Testis (tissue), 2 donors: ENCODE measurements at regions not wholly inside any gene's neighbourhood (a gene's known extent, or its start where the extent isn't known, plus 50 kb on each side); places are given as distances from the start of the nearest gene placed in this dataset.

Source experiments
- DNase-seq: peaks from one replicate; pipeline ENCODE4 v3.0.0-alpha.2; 2019
- H3K27ac ChIP-seq, 2 donors: fragments of 200-600 bp; sonication (generic); one replicate each; pipeline ENCODE4 v1.5.1; 2019
- H3K27me3 ChIP-seq: fragments of 200-600 bp; sonication (generic); one replicate; pipeline ENCODE4 v1.5.1; 2019
- H3K36me3 ChIP-seq: fragments of 200-600 bp; sonication (generic); one replicate; pipeline ENCODE4 v1.5.1; 2017; ENCODE audit warnings: low read depth; ENCODE audit errors: missing control alignments
- H3K4me1 ChIP-seq: fragments of 200-600 bp; sonication (generic); one replicate; pipeline ENCODE4 v1.5.1; 2019
- H3K4me3 ChIP-seq, 2 donors: fragments of 200-600 bp; sonication (generic); one replicate each; pipeline ENCODE4 v1.5.1; 2017 to 2019
- H3K9me3 ChIP-seq: fragments of 200-600 bp; sonication (generic); one replicate; pipeline ENCODE4 v1.5.1; 2017
- POLR2A ChIP-seq: fragments of 450-650 bp; IDR thresholded peaks from one replicate; pipeline ENCODE4 v1.6.1; 2017; ENCODE audit warnings: antibody characterized with exemption, mild to moderate bottlenecking, moderate library complexity
- WGBS, 2 donors: methylation state at CpG; one replicate each; pipeline ENCODE4 v1.1.5; 2018; 5-methylcytosine and 5-hydroxymethylcytosine counted together
- intact Hi-C: fragments of 100-400 bp; cut with DNase I; formaldehyde crosslinking; loops from one replicate; pipeline ENCODE4 v1.15.1; 2023; ENCODE audit warnings: low total_unique reads
- TF ChIP-seq, protein P1 (sequence below), 3 experiments: fragments of 450-650 bp in 2 of 3; fragments of 200-600 bp in 1 of 3; sonication (generic) in 1 of 3; IDR thresholded peaks; one replicate each; pipeline ENCODE4 v1.5.1; 2016 to 2019; ENCODE audit warnings: antibody characterized with exemption in 3 of 3, mild to moderate bottlenecking in 2 of 3, moderate library complexity in 1 of 3

DNA sequence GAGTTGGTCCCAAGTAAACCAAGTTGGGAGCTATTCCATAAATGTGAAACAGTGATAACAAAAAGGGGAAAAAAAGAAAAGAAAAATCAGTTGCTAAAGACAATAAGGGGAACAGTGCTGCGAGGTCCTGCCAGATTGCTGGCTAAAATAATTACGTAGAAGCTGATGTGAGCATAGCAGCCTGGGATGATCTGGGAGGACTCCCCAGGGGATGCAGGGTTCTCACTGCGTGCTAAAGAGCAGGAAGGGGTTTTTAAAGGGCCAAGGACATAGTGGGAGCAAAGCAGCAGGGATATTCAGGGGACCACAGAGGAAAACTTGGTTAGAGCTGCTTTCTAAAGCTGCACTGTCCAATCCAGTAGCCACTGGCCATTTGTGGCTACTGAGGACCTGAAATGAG, 133.0 kb upstream of the UMPS start:
- no peaks in the 10 kb centered on the region for H3K36me3 ChIP-seq
- no peak for DNase-seq
- H3K9me3 ChIP-seq = no peaks in the 10 kb centered on the region
- no peak overlapping the region for H3K27ac ChIP-seq
- no peaks in the 10 kb centered on the region for H3K27me3 ChIP-seq
- H3K4me1 ChIP-seq = no peaks in the 10 kb centered on the region
- WGBS, 2 donors = 49 to 58% methylated on average over 3 of the region's 3 CpGs
- no peak for TF ChIP-seq POLR2A
- TF ChIP-seq, protein P1, sequence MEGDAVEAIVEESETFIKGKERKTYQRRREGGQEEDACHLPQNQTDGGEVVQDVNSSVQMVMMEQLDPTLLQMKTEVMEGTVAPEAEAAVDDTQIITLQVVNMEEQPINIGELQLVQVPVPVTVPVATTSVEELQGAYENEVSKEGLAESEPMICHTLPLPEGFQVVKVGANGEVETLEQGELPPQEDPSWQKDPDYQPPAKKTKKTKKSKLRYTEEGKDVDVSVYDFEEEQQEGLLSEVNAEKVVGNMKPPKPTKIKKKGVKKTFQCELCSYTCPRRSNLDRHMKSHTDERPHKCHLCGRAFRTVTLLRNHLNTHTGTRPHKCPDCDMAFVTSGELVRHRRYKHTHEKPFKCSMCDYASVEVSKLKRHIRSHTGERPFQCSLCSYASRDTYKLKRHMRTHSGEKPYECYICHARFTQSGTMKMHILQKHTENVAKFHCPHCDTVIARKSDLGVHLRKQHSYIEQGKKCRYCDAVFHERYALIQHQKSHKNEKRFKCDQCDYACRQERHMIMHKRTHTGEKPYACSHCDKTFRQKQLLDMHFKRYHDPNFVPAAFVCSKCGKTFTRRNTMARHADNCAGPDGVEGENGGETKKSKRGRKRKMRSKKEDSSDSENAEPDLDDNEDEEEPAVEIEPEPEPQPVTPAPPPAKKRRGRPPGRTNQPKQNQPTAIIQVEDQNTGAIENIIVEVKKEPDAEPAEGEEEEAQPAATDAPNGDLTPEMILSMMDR (IDR thresholded peaks at IDR 0.05) = no peak
- H3K4me3 ChIP-seq = no peak overlapping the region
- intact Hi-C loops = no loop called here

- Histone ChIP-seq H3K27me3 (no peaks in the 10 kb centered on the region), H3K36me3 (no peaks in the 10 kb centered on the region), H3K9me3 (no peaks in the 10 kb centered on the region), H3K4me3 (no peak overlapping the region), H3K4me1 (no peaks in the 10 kb centered on the region), H3K27ac (no peak overlapping the region)
- TF ChIP-seq, protein P1 (IDR thresholded peaks at IDR 0.05) = no peak
- TF ChIP-seq POLR2A = no peak
- WGBS, 2 donors = 60 to 83% methylated on average over 1 to 3 of the region's 3 CpGs
- intact Hi-C loops = no loop called here
- DNase-seq = no peak
Measured at GRCh38 chr3:124597979-124598378, 132.3 kb upstream of the UMPS start.

DNA sequence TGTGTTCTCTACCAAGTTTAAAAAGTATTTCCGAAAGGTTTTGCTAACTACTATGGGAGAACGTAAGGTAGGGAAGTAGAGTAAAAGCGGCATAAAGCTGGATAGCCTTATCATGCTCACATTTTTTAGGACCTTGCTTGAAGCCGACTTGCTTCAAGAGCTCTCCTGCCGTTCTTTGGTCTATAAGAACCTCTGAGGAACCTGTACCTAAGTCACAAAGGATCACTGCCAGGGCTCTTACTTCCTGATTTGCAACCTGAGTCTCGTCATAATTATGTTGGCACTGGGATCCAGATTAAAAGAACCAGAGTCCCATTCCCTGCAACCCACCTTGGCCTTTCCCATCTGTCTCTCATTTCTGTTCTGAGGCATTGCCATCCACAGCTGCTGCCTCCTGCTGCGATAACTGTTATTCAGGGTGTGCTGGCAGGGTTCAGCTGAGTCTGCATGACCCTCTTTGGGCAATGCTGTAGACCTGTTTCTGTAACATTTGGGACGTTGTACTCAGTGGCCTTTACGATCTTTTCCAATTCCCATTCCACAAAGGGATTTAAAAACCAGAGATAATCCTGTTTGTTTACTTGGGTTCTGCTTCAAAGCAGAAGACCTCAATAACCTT, 131.0 kb upstream of the UMPS start:
- H3K36me3 ChIP-seq = no peaks in the 10 kb centered on the region
- no peak for DNase-seq
- intact Hi-C loops = no loop called here
- no peaks in the 10 kb centered on the region for H3K27me3 ChIP-seq
- 76 to 83% methylated on average over 9 of the region's 9 CpGs for WGBS, 2 donors
- no peak overlapping the region for H3K27ac ChIP-seq
- H3K4me3 ChIP-seq = no peak overlapping the region
- H3K9me3 ChIP-seq = no peaks in the 10 kb centered on the region
- H3K4me1 ChIP-seq = no peaks in the 10 kb centered on the region
- TF ChIP-seq, protein P1 (IDR thresholded peaks at IDR 0.05) = no peak

GRCh38 chr3:124599779-124600693, 130.2 kb upstream of the UMPS start:
- WGBS, 2 donors = 64 to 86% methylated on average over 4 of the region's 4 CpGs
- H3K36me3 ChIP-seq = no peaks in the 10 kb centered on the region
- no peak for TF ChIP-seq POLR2A
- TF ChIP-seq, protein P1 (IDR thresholded peaks at IDR 0.05) = no peak
- no peak overlapping the region for H3K4me3 ChIP-seq
- no peaks in the 10 kb centered on the region for H3K9me3 ChIP-seq
- DNase-seq = no peak
- H3K27ac ChIP-seq = no peak overlapping the region
- H3K4me1 ChIP-seq = no peaks in the 10 kb centered on the region
- intact Hi-C loops = no loop called here
- H3K27me3 ChIP-seq = no peaks in the 10 kb centered on the region
